DMS79 treated with DMSO at 0.1 percent for 48 hours (cell line): ENCODE measurements at regions not wholly inside any gene's neighbourhood (a gene's known extent, or its start where the extent isn't known, plus 50 kb on each side); places are given as distances from the start of the nearest gene placed in this dataset.
"Not testable (repeated sequence)": the region's sequence is repeated elsewhere in the genome, so short reads cannot be mapped to it uniquely, and the experiment has no call there.

ENCODE experiments used
- DNase-seq: peaks from one replicate; lab custom pipeline; 2025; lab: John Stamatoyannopoulos, UW

DNA sequence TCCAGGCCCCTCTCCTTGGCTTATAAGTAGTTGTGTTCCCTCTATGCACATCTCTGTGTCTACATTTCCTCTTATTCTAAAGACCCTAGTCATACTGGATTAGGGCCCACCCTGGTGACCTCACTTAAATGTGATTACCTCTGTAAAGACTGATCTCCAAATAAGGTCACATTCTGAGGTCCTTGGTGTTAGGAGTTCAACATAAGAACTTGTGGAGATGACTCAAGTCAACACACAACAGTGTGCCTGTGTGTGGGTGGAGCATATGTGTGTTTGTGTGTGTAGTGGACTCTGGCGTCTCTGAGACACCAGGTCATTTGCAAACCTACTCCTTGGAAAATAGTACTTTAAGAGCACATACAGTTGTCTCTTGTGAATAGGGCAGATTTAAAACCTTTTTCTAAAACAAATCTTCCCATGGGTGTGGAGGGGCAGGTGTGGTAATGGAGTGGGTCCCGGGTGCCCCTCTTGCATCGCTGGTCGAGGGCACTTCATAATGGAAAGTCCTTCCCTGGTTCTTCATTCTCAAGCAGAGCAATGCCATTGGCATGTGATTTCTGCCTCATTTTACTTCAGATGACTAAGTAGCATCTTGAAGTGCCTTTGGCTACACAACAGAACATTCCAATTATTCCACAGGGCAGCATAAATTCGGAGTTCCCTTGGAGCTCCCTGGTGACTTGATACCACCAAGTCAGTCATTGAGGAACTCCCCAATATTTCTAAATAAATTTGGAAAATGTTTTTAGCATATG lies 84.4 kb downstream of the C9orf152 start:
- no peak for DNase-seq

DNA sequence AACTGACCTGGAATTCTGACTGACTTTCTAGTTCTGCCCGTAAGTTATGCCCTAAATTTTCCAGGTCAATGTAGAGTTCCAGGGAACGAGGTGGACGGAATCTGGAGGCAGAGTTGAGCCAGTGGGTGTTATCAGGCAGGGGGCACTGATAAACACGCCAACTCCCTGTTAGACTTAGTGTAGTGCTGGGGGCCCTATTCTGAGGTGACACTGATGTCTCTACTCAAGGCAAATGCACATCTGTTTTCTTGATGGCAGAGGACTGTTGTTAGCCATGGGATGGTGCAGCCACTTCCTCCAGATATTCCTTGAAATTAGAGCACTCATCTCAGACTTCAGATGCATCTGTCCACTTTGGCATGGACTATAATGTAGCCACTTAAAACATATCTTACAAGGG lies 83.5 kb downstream of the C9orf152 start:
- peak; percentile 15 for DNase-seq

DNA sequence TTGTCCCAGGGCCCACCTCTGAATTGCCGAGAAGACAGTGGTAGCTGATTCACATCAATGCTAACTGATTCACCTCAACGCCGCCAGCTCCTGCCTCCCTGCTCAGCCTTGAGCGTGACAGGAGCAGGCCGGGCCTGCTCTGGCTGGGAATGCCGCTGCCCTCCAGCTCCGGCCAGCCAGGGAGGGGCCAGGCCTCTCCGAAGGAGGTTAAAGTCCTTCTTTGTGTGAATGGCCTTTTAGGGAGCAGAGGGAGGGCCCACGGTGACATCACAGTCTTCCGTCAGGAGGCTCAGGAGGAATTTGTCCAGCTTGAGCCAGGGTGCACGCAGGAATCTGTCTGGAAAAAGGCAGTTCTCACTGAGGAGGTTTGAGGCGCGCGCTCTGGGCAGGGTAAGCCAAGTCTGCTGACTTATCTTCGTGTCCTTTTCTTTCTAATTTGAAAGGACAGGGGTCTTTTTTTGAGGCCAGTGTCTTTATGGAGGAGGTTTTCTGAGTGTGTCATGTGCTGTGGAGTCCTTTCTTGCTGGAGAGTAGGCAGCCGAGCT lies 82.7 kb downstream of the C9orf152 start:
- no peak for DNase-seq

DNA sequence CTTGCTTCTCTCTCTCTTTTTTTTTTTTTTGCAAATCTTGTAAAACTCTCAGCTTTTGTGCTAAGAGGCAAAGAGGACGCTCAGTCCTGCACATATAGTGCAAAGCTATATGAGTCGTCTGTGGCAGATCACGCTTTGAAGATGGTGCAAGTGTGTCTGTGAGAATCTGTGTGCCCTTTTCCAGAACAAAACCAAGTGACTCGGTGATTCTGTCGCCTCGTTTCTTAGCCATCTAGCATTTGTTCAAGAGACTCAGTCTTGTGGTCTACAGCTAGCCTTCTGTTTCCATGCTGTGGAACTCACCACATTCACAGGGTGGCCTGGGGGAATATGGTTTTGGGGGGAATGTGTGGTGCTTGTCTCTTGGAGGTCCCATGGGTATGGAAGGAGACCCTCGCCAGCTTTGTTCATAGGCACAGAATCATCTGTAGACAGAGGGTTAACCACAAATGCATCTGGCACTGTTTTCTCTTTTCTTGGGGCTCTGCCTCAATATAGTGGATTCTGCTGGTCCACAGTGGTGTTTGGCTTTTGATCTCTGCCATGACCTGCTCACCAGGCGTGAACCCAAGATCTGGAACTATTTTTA lies 82.1 kb downstream of the C9orf152 start:
- DNase-seq: no peak

DNA sequence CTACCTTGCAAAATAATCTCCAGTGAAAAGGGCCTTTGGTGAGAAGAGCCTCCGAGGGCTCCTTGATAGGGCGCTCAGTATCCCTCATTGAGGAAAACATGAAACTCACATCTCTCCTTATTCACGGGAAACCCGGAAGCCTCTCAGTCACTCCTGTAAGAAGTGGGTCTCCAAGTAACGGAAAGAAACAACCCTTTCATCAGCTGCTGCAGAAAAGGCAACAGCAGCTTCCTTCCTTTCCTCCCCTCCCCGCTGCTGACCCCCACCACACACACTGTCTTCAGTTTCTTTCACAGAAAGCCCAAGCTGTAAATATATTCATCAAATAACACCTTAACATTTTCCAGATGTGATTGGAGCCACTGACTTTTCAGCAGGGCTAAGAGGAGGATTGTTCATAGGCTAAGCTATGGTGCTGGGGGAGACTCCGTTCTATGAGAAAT lies 81.4 kb downstream of the C9orf152 start:
- DNase-seq: no peak

DNA sequence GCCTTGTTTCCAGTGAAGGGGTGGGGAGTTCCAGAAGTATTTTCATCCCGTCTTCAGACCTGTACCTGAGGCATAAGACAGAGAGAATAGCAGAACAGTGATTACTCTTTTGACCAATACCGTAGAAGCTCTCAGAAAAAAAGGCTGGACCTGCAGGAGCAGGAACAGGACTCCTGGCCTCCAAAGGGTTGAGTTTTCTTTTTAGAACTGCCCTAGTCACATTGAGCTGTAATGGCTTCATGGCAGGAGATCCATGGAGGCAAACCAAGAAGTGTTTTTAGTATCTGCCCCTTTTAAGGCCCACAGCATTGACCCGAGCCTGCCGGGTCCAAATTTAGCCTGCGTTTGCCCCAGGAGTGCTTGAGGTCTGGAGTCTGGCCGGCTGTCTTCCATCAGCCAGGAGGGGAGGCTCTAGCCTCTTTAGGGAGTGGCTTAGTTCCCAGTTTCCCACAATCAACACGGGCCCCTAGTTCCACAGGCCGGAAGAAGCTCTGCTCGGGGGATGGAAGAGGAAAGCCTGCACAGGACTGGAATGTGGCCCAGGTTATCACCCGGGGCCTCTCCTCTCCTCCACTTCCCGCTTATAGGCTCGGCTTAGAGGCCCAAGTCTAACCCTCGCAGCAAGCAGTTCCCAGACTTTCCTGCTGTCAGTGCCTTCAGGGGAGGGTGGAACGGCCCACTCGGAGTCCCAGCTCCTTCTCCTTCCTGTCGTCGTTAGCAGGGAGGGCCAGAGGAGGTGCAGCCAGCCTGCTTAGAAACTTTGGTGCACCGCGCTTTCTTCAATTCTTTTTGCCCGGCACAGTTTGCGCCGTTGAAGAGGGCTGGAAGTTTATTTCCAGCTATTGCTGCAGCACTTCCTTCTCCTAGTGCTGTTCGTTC lies 80.7 kb downstream of the C9orf152 start:
- no peak for DNase-seq

DNA sequence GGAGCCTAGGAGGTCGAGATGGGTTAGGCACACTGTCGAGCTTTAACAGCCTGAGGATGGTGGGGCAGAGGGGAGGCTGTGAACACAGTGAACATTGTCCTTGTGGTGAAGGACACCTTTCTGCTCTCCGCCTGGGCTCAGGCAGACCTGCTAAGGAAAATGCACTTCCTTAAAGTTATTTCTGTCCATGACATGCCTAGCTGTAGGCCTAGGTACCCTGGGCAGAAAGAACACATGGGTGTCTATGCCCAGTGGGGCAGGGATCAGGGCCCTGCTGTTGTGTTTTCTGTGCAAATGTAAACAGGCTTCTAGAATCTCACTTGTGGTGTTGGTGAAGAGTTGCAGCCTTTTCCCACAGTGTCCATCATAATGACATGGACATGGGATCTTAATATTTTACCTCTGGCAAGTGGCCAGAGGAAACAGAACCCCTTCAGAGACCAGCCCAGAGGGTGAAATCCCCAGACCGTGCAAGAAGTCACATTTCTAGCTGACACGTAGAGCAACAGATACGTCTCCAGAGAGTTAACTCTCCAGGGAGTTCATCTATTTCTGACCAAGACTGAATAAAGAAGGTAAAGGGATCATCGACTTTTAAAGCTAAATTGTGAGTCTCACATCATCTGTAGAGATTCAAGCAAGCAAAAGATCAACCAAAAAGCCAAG lies 79.2 kb downstream of the C9orf152 start:
- no peak for DNase-seq

DNA sequence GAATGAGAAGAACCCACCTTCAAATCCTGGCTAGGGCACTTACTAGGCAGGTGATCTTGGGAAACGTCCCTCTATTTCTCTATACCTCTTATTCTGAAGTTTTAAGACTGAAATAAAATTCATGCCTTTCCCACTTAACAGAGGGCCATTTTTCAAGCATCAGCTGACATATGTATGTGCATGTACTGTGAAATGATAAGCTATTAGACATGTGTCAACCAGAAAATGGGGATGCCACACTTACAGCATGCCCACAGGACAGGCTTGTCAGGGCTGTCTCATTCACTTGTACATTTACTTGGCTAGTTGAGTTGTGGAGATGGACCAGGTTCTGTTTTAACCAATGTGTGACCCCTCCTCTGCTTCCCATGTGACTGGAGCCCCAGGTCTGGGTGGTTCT lies 78.5 kb downstream of the C9orf152 start:
- no peak for DNase-seq

DNA sequence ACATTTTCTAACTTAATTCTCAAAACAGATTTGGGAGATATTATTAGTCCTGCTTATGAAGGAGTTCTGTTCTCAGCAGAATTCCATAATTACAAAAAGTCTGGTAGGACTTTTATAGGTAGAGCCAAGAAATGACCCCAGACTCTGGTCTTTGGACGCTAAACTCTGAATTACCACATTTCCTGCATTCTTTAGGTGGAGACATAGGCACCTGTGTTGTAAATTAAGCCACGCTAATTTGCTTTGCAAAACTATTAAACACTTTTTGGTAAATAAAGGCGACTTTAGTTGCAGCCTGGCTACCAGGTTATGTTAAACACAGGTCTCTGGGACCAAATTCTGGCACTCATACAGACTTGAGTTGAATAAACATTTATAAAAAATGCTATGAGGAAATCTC lies 77.7 kb downstream of the C9orf152 start:
- no peak for DNase-seq

DNA sequence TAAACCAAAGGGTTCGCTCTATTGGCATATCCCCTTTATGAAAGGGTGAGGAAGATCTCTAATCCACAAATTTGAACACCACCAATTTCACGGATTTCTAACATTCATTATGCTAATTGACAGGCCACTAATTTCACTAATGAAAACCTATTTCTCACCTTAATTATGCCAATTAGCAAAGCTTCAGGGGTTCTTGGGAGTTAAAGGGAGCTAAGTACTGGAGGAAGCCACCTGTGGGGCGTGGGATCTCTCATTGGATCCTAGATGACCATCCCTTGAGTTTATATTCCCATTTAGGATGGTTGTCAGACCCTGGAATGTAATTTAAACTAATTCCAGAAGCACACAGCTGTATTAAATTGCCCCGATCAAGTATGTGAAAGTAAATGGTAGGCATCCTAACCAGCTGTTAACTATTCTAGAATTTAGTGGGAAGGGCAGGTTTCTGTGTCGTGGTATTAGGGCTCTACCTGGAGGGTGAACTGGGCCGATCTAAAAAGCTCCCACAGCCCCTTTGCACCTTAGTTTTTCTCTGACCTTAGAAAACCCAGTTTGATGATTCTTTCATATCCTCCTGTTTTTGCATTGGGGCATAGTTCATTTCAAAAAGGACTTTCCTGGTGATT lies 77.1 kb downstream of the C9orf152 start:
- DNase-seq: no peak

DNA sequence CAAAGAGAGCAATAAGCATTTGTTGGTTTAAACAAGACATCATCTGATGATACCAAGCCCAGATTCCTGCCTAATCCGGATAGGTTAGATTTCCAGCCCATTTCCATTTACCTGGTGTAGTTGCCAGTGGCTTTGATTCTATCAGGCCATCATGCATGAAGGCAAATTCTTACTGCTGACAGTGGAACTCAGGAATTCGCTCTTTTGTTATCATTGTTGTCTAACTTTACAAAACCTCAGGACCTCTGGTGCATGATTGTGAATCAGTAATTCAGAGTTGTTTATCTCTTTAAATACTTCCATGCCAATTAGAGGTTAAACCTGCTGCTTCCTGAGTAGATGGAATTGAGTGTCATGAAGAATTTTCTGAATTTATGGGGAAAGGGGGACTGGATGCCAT lies 76.5 kb downstream of the C9orf152 start:
- DNase-seq: no peak

DNA sequence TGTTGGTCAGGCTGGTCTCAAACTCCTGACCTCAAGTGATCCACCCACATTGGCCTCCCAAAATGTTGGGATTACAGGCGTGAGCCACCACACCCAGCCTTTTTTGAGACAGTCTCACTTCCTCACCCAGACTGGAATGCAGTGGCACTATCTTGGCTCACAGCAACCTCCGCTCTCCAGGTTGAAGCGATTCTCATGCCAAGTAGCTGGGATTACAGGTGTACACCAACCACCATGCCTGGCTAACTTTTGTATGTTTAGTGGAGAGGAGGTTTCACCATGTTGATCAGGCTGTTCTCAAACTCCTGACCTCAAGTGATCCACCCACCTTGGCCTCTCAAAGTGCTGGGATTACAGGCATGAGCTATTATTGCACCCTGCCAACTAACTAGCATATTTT lies 75.4 kb downstream of the C9orf152 start:
- DNase-seq: not testable (repeated sequence)

DNA sequence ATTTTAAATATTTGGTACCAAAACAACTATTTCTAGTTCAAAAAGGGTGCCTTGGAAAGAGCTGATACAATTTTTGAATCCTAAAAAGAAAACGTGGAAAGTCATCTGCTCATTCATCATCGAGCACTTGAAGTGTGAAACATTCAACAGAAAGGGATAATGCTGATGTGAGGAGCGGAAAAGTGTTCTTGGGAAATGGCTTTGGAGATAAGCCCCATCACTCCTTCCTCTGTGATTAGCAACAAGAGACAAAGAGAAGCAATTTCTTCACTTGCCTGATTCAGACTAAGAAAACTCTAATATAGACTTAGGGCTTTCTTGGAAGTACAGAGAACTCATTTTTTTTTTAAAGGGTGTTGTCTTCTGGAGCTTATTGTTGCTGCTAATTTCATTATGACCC lies 74.9 kb downstream of the C9orf152 start:
- no peak for DNase-seq

DNA sequence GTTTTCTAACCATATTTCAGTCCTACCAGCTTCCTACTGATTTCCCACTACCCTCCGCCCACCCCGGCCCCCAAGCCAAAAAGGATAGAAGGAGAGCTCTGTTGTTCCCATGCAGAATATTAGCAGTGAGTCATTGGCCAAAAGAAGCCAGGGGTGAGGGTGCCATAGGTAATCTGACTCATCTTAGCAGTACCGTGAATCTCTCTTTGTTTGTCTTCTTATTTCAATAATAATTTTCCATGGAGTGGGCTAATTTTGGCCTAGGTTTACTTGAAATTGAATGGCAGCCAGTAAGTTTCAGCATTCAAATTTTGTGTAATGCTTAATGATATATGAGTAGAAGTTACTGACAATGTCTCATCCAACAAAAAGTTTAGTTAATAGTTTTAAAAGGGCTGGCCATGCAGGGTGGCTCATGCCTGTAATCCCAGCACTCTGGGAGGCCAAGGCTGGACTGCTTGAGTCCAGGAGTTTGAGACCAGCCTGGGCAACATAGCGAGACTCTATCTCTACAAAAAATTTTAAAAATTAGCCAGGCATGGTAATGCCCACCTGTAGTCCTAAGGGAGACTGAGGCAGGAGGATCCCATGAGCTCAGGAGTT lies 74.2 kb downstream of the C9orf152 start:
- no peak for DNase-seq

DNA sequence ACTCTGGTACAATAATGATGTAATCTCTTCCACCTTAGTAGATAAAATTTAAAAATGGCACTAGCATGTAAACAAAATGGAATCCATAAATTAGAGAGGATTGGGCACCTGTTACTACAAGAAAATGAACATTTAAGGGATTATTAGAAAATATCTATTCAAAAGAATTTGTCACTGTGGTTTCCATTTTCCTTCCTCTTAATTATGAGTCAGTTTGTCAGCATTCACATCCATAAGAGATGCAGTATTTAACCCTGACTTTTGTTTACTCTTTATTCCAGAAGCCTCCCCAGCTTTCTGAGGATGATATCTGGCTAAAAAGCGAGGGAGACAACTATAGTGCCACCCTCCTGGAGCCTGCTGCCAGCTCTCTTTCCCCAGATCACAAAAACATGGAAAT lies 72.1 kb downstream of the C9orf152 start:
- DNase-seq: no peak

DNA sequence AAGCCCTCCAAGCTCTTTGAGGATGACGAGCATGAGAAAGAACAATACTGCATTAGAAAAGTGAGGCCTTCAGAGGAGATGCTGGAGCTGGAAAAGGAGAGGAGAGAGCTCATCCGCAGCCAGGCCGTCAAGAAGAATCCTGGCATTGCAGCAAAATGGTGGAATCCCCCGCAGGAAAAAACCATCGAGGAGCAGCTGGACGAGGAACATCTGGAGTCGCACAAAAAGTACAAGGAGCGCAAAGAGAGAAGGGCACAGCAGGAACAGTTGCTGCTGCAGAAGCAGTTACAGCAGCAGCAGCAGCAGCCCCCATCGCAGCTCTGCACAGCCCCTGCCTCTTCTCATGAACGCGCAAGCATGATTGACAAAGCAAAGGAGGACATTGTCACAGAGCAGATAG lies 71.2 kb downstream of the C9orf152 start:
- DNase-seq: no peak

DNA sequence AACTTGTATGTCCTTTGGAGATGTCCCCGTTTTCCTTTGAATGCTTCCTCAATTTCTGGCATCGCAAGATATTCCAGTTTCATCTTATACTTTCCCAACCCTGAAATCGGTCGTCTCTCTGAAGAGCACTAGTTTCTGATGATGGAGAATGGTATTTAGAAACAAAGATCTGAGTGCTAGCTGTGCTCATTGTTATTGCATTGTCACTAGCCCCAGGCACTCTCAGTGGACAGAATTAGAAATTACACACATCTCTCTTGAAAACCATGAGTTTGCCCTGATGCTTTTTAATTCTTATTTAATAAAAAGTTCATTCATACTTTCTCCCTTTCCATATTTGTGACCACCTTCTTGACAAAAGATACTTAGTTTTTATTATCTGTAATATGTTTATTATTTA lies 67.7 kb downstream of the C9orf152 start:
- DNase-seq: no peak

DNA sequence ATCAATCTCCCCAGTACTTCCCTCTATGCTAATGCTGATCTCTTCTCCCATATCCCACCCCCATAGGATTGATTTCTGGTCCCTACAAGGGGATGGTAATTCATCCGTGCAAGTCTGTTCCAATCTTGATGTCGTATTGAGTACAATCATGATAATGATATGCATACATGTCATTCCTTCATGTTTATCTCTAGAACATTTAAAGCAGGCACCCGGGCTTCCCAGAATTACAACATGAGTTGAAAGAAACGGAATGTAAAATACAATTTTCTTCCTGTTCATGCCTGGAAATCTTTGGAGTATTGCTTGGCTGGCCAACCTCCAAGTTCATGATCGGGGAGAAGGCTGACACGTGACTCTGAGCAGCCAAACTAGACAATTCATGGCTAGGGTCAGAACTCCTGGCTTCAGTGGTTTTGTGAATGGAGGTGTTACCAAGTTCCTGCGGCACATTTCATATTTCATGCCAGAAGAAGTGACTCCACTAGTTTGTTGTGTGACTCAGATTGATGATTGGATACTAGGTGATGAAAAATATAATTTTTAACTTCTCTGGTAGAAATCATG lies 66.6 kb downstream of the C9orf152 start:
- DNase-seq: no peak

DNA sequence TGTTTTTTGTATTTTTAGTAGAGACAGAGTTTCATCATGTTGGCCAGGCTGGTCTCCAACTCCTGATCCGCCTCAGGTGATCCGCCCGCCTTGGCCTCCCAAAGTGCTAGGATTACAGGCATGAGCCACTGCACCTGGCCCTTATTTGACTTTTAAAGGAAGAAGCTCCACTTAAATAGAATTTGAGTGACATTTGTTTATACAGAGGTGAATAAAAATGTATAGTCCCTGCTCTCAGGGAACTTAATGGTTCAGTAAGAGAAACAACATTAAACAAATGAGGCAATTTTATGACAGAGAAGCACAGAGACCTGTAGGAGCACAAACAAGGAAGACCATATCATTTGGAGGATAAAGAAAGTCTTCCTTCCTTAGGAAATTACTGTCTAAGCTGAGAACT lies 65.7 kb downstream of the C9orf152 start:
- no peak for DNase-seq

DNA sequence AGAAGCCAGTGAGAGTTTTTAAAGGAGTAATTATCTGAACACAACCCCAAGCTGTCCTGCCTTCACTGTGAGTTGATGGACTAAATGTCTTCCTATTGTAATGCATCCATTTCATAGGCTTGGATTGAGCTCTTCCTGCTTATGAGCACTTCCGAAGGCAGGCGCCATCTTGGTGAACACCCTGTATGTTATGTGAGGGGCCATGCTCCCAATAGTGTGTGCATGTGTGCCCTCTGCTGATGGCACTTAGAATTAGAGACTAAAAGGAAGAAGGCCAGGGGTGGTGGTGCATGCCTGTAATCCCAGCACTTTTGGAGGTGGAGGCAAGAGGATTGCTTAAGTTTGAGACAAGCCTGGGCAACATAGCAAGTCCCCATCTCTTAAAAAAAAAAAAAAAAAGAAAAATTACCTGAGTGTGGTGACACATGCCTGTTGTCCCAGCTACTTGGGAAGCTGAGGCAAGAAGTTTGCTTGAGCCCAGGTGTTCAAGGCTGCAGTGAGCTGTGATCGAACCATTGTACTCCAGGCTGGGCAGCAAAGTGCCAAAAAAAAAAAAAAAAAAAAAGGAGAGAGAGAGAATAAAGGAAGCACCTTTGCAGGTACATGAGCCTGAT lies 65.0 kb downstream of the C9orf152 start:
- DNase-seq: no peak
